ENCODE measurements at regions not wholly inside any gene's neighbourhood (a gene's known extent, or its start where the extent isn't known, plus 50 kb on each side); places are given as distances from the start of the nearest gene placed in this dataset.
"Not testable (repeated sequence)": the region's sequence is repeated elsewhere in the genome, so short reads cannot be mapped to it uniquely, and the experiment has no call there.

DNA sequence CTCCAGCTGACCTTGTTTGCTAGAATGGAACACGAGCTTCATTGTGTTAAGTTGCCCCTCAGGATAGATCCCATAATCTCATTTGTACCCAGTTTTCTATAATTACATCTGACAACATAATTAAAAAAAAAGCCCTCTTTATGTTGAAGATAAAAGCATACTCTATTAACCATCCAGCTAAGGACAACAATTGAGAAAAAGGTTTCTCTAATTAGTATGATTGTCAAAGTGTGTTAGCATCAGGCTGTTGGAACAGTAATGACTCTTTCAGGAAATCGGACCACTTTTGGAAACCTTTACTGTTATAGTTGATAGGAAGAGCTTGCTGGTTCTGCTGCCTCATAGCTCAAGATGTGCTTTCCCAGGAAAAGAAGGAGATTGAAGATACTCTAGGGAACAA is 172.6 kb downstream of the FHIP1A start:
- no peaks in the 10 kb centered on the region for H3K4me1 ChIP-seq (ENCODE audit: control insufficient read depth, insufficient read depth, low read length, poor library complexity, severe bottlenecking)
- no peaks in the 10 kb centered on the region for H3K9me3 ChIP-seq (ENCODE audit: control insufficient read depth, low read length)
- H3K27ac ChIP-seq (ENCODE audit: low read depth, low read length, severe bottlenecking) = no peak overlapping the region
- no peak overlapping the region for H3K4me3 ChIP-seq (ENCODE audit: extremely low read depth, insufficient read depth, low read length, poor library complexity, severe bottlenecking)
- no peaks in the 10 kb centered on the region for H3K36me3 ChIP-seq (ENCODE audit: control insufficient read depth, insufficient read depth, low read length)
- WGBS, 2 experiments (ENCODE audit: insufficient coverage in 2 of 2) = 92 to 94% methylated on average over 1 to 2 of the region's 2 CpGs

DNA sequence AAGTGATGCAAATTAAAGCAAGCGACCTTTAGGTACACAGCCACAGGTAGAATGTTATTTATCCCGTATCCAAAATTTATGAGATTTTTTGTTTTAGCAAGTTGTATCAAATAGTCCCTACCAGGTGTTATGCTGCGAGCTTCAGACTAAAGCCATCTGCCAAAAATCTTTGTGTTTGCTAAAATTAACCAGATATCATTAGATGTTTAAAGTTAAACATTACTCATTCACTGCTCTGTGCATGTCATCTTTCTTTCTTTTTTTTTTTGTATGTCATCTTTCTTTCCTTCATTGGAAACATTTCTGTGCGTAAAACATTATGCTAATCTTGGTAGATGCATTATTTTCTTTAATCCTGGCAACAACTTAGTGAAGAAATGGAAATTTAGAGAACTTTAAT is 173.1 kb downstream of the FHIP1A start:
- H3K27ac ChIP-seq (ENCODE audit: low read depth, low read length, severe bottlenecking) = no peak overlapping the region
- no peaks in the 10 kb centered on the region for H3K36me3 ChIP-seq (ENCODE audit: control insufficient read depth, insufficient read depth, low read length)
- H3K4me1 ChIP-seq (ENCODE audit: control insufficient read depth, insufficient read depth, low read length, poor library complexity, severe bottlenecking) = no peaks in the 10 kb centered on the region
- 100% methylated on average over 2 of the region's 4 CpGs; no CpG with 5 or more reads in 1 of the 2 experiments for WGBS, 2 experiments (ENCODE audit: insufficient coverage in 2 of 2)
- H3K4me3 ChIP-seq (ENCODE audit: extremely low read depth, insufficient read depth, low read length, poor library complexity, severe bottlenecking) = no peak overlapping the region
- no peaks in the 10 kb centered on the region for H3K9me3 ChIP-seq (ENCODE audit: control insufficient read depth, low read length)

DNA sequence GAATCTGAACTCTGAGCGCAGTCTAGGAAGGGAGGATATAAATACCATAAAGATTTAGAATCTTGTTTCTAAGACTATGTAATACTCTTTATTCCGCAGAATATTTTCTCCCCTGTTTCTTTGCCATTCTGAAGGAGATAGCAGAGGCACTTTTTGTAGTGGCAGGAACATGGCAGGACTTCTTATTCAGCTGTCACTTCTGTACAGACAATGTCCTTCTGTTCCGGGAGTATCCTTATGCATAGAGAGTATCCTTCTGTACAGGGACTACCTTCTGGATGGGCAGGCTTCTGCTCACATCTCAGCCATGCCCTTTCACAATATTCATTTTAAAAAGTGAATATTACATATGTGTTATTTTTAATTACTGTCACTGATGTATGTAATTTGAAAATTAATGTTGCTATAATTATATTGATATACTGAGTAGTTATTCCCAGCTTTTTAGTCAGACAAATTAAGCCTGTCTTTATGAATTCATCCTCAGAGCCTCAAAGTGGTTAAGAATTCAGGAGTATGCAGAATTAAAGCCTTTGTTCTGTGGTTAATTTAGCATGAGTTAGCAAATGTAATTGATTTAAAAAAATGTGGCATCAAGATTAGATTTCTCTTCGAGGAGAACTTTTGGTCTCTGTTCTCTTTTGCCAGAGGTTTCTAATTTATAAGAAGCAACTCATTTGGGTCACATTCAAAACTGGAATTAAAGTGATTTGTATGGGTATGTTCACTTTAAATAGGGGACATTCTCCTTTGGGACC is 174.4 kb downstream of the FHIP1A start:
- Histone ChIP-seq H3K4me1 (ENCODE audit: control insufficient read depth, insufficient read depth, low read length, poor library complexity, severe bottlenecking) (no peaks in the 10 kb centered on the region), H3K27ac (ENCODE audit: low read depth, low read length, severe bottlenecking) (no peak overlapping the region), H3K36me3 (ENCODE audit: control insufficient read depth, insufficient read depth, low read length) (no peaks in the 10 kb centered on the region), H3K4me3 (ENCODE audit: extremely low read depth, insufficient read depth, low read length, poor library complexity, severe bottlenecking) (no peak overlapping the region), H3K9me3 (ENCODE audit: control insufficient read depth, low read length) (no peaks in the 10 kb centered on the region)
- 60% methylated on average over 1 of the region's 4 CpGs; no CpG with 5 or more reads in 1 of the 2 experiments for WGBS, 2 experiments (ENCODE audit: insufficient coverage in 2 of 2)

DNA sequence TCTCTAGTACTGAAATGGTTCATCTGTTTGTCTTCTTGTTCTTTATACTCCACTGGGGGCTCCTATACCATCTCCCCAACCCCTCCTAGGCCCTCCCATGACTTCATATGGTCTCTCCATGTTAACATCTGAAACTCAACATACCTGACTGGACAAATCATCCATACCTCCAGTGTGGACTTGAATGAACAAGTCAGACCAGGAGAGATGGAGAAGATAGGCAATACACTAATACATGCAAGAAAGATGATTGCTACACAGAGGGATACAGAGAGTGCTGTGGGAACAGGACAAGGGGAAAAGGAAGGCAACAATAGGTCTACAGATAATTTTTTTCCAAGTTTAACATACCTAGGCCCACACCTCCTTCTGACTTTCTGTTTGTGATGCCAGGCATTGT is 175.1 kb downstream of the FHIP1A start:
- H3K27ac ChIP-seq (ENCODE audit: low read depth, low read length, severe bottlenecking) = no peak overlapping the region
- H3K9me3 ChIP-seq (ENCODE audit: control insufficient read depth, low read length) = no peaks in the 10 kb centered on the region

DNA sequence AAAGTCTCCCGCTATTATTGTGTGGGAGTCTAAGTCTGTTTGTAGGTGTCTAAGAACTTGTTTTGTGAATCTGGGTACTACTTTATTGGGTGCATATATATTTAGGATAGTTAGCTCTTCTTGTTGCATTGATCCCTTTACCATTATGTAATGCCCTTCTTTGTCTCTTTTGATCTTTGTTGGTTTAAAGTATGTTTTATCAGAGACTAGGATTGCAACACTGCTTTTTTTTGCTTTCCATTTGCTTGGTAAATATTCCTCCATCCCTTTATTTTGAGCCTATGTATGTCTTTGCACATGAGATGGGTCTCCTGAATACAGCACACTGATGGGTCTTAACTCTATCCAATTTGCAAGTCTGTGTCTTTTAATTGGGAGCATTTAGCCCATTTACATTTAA is 165.2 kb downstream of the GATB start:
- H3K4me3 ChIP-seq (ENCODE audit: extremely low read depth, insufficient read depth, low read length, poor library complexity, severe bottlenecking); H3K27ac ChIP-seq (ENCODE audit: low read depth, low read length, severe bottlenecking); H3K9me3 ChIP-seq (ENCODE audit: control insufficient read depth, low read length); H3K36me3 ChIP-seq (ENCODE audit: control insufficient read depth, insufficient read depth, low read length); H3K4me1 ChIP-seq (ENCODE audit: control insufficient read depth, insufficient read depth, low read length, poor library complexity, severe bottlenecking): not testable (repeated sequence)
- no CpG with 5 or more reads among the region's 1 CpG for WGBS, 2 experiments (ENCODE audit: insufficient coverage in 2 of 2)

More for the DNA sequence above, 175.1 kb downstream of the FHIP1A start:
- H3K36me3 ChIP-seq (ENCODE audit: control insufficient read depth, insufficient read depth, low read length) = no peaks in the 10 kb centered on the region
- no peaks in the 10 kb centered on the region for H3K4me1 ChIP-seq (ENCODE audit: control insufficient read depth, insufficient read depth, low read length, poor library complexity, severe bottlenecking)
- H3K4me3 ChIP-seq (ENCODE audit: extremely low read depth, insufficient read depth, low read length, poor library complexity, severe bottlenecking) = no peak overlapping the region

DNA sequence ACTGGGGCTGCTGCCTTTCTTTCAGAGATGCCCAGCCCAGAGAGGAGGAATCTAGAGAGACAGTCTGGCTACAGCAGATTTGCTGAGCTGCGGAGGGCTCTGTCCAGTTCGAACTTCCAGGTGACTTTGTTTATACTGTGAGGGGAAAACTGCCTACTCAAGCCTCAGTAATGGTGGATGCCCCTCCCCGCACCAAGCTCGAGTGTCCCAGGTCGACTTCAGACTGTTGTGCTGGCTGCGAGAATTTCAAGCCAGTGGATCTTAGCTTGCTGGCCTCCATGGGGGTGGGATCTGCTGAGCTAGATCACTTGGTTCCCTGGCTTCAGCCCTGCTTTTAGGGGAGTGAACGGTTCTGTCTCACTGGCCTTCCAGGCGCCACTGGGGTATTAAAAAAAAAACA is 163.1 kb downstream of the GATB start:
- WGBS, 2 experiments (ENCODE audit: insufficient coverage in 2 of 2) = 84 to 85% methylated on average over 7 to 8 of the region's 8 CpGs
- not testable (repeated sequence) for H3K36me3 ChIP-seq (ENCODE audit: control insufficient read depth, insufficient read depth, low read length); H3K4me1 ChIP-seq (ENCODE audit: control insufficient read depth, insufficient read depth, low read length, poor library complexity, severe bottlenecking); H3K27ac ChIP-seq (ENCODE audit: low read depth, low read length, severe bottlenecking); H3K4me3 ChIP-seq (ENCODE audit: extremely low read depth, insufficient read depth, low read length, poor library complexity, severe bottlenecking); H3K9me3 ChIP-seq (ENCODE audit: control insufficient read depth, low read length)

DNA sequence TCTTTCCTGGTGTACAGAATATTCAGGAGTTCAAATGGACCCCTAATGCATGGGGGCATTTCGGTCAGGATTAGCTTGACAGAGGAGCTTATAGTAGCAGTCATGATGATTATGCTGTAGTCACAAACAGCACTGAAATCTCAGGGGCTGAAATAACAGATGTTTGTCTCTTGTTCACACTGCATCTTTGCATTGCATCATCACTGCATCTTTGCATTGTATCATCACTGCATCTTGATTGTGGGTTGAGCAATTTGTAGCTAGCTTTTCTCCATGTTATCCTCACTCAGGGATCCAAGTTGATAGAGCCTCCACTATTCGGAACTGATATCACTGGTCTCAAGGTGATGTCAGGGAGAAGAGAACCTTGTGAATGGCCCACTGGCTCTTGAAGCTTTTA is 160.9 kb downstream of the GATB start:
- 71 to 100% methylated on average over 1 to 2 of the region's 2 CpGs for WGBS, 2 experiments (ENCODE audit: insufficient coverage in 2 of 2)
- Histone ChIP-seq H3K27ac (ENCODE audit: low read depth, low read length, severe bottlenecking) (no peak overlapping the region), H3K4me1 (ENCODE audit: control insufficient read depth, insufficient read depth, low read length, poor library complexity, severe bottlenecking) (no peaks in the 10 kb centered on the region), H3K4me3 (ENCODE audit: extremely low read depth, insufficient read depth, low read length, poor library complexity, severe bottlenecking) (no peak overlapping the region), H3K9me3 (ENCODE audit: control insufficient read depth, low read length) (no peaks in the 10 kb centered on the region), H3K36me3 (ENCODE audit: control insufficient read depth, insufficient read depth, low read length) (no peaks in the 10 kb centered on the region)

DNA sequence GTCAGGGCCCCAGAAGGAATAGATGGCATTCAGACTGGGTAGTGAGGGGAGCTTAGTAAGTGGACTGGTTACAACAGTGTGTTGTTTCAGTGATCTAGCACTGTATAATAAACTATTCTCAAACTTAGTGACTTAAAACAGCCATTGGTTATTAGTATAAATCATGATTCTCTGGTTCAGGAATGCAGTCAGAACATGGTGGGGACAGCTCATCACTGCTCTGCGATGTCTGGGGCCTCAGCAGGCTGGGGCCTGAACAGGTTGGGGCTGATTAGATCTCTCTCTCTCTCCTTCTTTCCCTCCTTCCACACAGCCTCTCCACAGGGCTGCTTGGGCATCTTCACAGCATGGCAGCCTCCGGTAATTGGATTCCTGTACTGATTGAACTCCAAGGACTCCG is 160.4 kb downstream of the GATB start:
- Histone ChIP-seq H3K9me3 (ENCODE audit: control insufficient read depth, low read length) (no peaks in the 10 kb centered on the region), H3K4me1 (ENCODE audit: control insufficient read depth, insufficient read depth, low read length, poor library complexity, severe bottlenecking) (no peaks in the 10 kb centered on the region)

DNA sequence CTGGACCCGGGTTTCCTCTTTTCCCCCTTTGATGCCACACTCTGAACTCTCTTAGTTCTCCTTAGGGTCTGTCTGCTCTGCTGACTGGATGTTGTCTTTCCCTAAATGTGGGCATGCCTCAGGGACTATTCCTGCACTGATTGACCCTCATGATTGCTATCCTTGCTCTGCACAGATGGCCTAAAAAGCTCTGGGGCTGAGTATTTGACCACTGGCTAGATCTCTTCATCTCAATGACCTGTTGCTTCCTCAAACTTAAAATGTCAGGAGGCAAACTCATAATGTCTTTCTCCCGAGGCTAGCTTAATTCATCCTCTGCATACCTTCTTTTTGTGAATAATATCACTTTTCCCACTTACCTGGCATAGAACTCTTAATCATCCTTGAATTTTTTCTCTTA is 157.4 kb downstream of the GATB start:
- 83 to 95% methylated on average over 2 of the region's 2 CpGs for WGBS, 2 experiments (ENCODE audit: insufficient coverage in 2 of 2)
- H3K36me3 ChIP-seq (ENCODE audit: control insufficient read depth, insufficient read depth, low read length) = no peaks in the 10 kb centered on the region
- H3K9me3 ChIP-seq (ENCODE audit: control insufficient read depth, low read length) = no peaks in the 10 kb centered on the region
- no peak overlapping the region for H3K27ac ChIP-seq (ENCODE audit: low read depth, low read length, severe bottlenecking)
- no peak overlapping the region for H3K4me3 ChIP-seq (ENCODE audit: extremely low read depth, insufficient read depth, low read length, poor library complexity, severe bottlenecking)
- H3K4me1 ChIP-seq (ENCODE audit: control insufficient read depth, insufficient read depth, low read length, poor library complexity, severe bottlenecking) = peaks cover 7% of the 10 kb centered on the region

More for the DNA sequence above, 160.4 kb downstream of the GATB start:
- WGBS, 2 experiments (ENCODE audit: insufficient coverage in 2 of 2) = 73 to 82% methylated on average over 2 to 3 of the region's 3 CpGs
- Histone ChIP-seq H3K36me3 (ENCODE audit: control insufficient read depth, insufficient read depth, low read length) (no peaks in the 10 kb centered on the region), H3K27ac (ENCODE audit: low read depth, low read length, severe bottlenecking) (no peak overlapping the region), H3K4me3 (ENCODE audit: extremely low read depth, insufficient read depth, low read length, poor library complexity, severe bottlenecking) (no peak overlapping the region)

DNA sequence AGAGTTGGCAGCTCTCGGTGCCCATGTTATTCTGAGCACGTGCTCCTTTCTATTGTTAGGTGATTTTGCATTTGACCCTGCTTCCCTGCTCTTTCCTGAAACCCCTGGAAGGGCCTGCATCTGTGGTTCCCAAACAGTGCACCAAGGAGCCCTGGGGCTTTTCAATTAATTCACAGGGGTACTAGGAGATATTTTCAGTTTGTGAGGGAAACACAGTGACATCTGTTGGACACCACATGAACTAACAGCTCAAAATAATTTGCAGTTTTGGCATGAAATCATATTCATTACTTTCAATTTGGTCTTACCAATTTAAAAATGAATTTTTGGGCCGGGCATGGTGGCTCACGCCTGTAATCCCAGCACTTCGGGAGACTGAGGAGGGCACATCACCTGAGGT is 156.6 kb downstream of the GATB start:
- WGBS, 2 experiments (ENCODE audit: insufficient coverage in 2 of 2) = 57 to 77% methylated on average over 4 of the region's 5 CpGs

DNA sequence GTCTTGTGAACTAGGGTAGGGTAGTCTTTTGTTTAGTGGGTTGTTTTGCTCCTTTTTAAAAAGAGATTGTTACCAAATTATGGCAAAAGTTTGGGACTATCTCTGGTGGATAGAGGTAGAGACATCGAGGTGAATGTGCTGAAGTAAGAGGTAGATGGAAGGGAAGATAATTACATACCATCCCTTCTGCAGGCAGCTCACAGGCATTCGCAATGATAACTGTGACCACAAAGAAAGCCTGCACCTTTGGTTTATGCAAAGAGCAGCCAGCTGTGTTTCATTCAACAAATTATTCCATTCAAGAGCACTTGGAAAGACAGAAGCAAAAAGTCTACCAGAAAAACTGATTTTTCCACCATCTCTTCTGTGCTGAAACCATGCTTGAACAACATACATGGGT is 155.6 kb downstream of the GATB start:
- Histone ChIP-seq H3K9me3 (ENCODE audit: control insufficient read depth, low read length) (no peaks in the 10 kb centered on the region), H3K4me3 (ENCODE audit: extremely low read depth, insufficient read depth, low read length, poor library complexity, severe bottlenecking) (no peak overlapping the region), H3K4me1 (ENCODE audit: control insufficient read depth, insufficient read depth, low read length, poor library complexity, severe bottlenecking) (peaks cover 7% of the 10 kb centered on the region), H3K36me3 (ENCODE audit: control insufficient read depth, insufficient read depth, low read length) (no peaks in the 10 kb centered on the region), H3K27ac (ENCODE audit: low read depth, low read length, severe bottlenecking) (no peak overlapping the region)
- 100% methylated on average over 1 of the region's 2 CpGs; no CpG with 5 or more reads in 1 of the 2 experiments for WGBS, 2 experiments (ENCODE audit: insufficient coverage in 2 of 2)

More for the DNA sequence above, 156.6 kb downstream of the GATB start:
- Histone ChIP-seq H3K4me3 (ENCODE audit: extremely low read depth, insufficient read depth, low read length, poor library complexity, severe bottlenecking) (no peak overlapping the region), H3K4me1 (ENCODE audit: control insufficient read depth, insufficient read depth, low read length, poor library complexity, severe bottlenecking) (peaks cover 7% of the 10 kb centered on the region), H3K36me3 (ENCODE audit: control insufficient read depth, insufficient read depth, low read length) (no peaks in the 10 kb centered on the region), H3K9me3 (ENCODE audit: control insufficient read depth, low read length) (no peaks in the 10 kb centered on the region), H3K27ac (ENCODE audit: low read depth, low read length, severe bottlenecking) (no peak overlapping the region)

All from mesodermal cell (in vitro differentiated cells).